Skeletal muscle tissue (tissue), 3 donors: ENCODE measurements at regions not wholly inside any gene's neighbourhood (a gene's known extent, or its start where the extent isn't known, plus 50 kb on each side); places are given as distances from the start of the nearest gene placed in this dataset.
"Not testable (repeated sequence)": the region's sequence is repeated elsewhere in the genome, so short reads cannot be mapped to it uniquely, and the experiment has no call there.

Experiments used
- H3K27ac ChIP-seq: one replicate; pipeline ENCODE4 v1.7.0; 2013; ENCODE audit warnings: mild to moderate bottlenecking, low read depth, low read length, inconsistent platforms
- H3K27me3 ChIP-seq, 3 donors: one replicate each; pipeline ENCODE4 v1.7.0; 2013; ENCODE audit warnings: low read length in 3 of 3; ENCODE audit not compliant: control insufficient read depth in 3 of 3, insufficient read depth in 3 of 3
- H3K36me3 ChIP-seq, 3 donors: one replicate each; pipeline ENCODE4 v1.7.0; 2013; ENCODE audit warnings: low read length in 3 of 3; ENCODE audit not compliant: control insufficient read depth in 3 of 3, insufficient read depth in 3 of 3
- H3K4me1 ChIP-seq, 3 donors: one replicate each; pipeline ENCODE4 v1.7.0; 2013; ENCODE audit warnings: low read length in 3 of 3, mild to moderate bottlenecking in 3 of 3; ENCODE audit not compliant: control insufficient read depth in 3 of 3, insufficient read depth in 3 of 3
- H3K4me3 ChIP-seq, 3 donors: one replicate each; pipeline ENCODE4 v1.7.0; 2013; ENCODE audit warnings: low read length in 3 of 3
- H3K9ac ChIP-seq, 3 donors: one replicate each; pipeline ENCODE4 v1.7.0; 2013; ENCODE audit warnings: low read length in 3 of 3, mild to moderate bottlenecking in 3 of 3, moderate library complexity in 2 of 3, low read depth in 1 of 3
- H3K9me3 ChIP-seq, 3 donors: one replicate each; pipeline ENCODE4 v1.7.0; 2013; ENCODE audit warnings: low read length in 3 of 3; ENCODE audit not compliant: control insufficient read depth in 3 of 3
- donor health status: Osteomylitis.

GRCh38 chr6:78363688-78364087 is 503.7 kb upstream of the IRAK1BP1 start:
- H3K27me3 ChIP-seq: no peaks in the 10 kb centered on the region
- H3K9me3 ChIP-seq: no peaks in the 10 kb centered on the region
- no peak overlapping the region for H3K4me3 ChIP-seq
- H3K27ac ChIP-seq: no peak overlapping the region
- H3K9ac ChIP-seq: no peak overlapping the region
- no peaks in the 10 kb centered on the region for H3K4me1 ChIP-seq
- no peaks in the 10 kb centered on the region for H3K36me3 ChIP-seq

DNA sequence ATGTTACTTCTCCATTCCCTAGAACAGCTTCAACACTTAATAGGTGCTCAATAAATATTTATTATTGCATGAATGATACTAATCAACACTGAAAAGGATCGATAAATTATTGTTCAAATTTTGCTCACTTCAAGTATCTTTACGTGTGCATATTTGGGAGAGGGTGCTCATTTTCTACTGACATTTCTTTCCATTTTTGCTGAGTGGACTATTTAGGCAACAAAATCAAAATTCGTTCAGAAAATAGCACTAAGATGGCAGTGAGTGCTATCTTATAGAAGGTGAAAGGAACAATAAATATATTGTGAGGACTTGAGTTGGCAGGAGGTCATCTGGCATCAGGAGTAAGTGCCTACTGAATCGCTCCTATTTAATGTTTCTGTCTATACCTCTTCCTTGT is 501.9 kb upstream of the IRAK1BP1 start:
- no peaks in the 10 kb centered on the region for H3K36me3 ChIP-seq

DNA sequence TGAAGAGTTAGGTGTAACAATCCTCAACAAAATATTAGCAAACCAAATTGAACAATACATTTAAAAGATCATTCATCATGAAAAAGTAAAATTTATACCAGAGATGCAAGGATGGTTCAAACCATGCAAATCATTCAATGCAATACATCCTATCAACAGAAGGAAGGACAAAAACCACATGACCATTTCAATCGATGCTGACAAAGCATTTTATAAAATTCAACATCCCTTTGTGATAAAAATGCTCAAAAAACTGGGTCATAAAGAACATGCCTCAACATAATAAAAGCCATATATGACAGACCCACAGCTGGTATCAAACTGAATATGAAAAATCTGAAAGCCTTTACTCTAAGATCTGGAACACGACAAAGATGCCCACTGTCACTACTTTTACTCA is 490.3 kb upstream of the IRAK1BP1 start:
- Histone ChIP-seq H3K27me3 (no peaks in the 10 kb centered on the region), H3K9ac (no peak overlapping the region), H3K4me1 (no peaks in the 10 kb centered on the region), H3K36me3 (no peaks in the 10 kb centered on the region), H3K27ac (no peak overlapping the region), H3K4me3 (no peak overlapping the region), H3K9me3 (peaks cover 0 to 4% (median 2%) of the 10 kb centered on the region in 3 donors)

More for the DNA sequence above, 501.9 kb upstream of the IRAK1BP1 start:
- no peaks in the 10 kb centered on the region for H3K9me3 ChIP-seq
- no peak overlapping the region for H3K27ac ChIP-seq
- no peak overlapping the region for H3K4me3 ChIP-seq
- H3K9ac ChIP-seq: no peak overlapping the region
- H3K4me1 ChIP-seq: no peaks in the 10 kb centered on the region
- no peaks in the 10 kb centered on the region for H3K27me3 ChIP-seq

DNA sequence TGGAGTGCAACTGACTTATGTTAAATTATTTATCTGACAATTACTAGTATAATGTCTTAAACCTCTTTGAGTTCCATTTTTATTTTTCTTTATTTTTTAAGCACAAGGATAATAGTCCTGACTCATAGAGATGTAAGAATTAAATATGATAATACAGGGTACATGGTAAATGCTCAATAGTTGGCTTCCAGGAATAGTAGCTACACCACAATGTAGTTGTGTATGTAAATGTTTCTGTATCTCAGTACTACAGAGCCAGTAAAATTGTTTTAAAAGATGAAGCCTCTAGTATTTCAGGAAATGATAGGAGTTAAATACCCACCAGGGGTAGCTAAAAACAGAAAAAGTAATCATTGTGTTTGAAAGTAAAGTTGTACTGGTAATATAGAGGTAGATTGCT is 487.4 kb upstream of the IRAK1BP1 start:
- Histone ChIP-seq H3K27ac (no peak overlapping the region), H3K4me1 (no peaks in the 10 kb centered on the region), H3K36me3 (no peaks in the 10 kb centered on the region), H3K4me3 (no peak overlapping the region), H3K9ac (no peak overlapping the region), H3K9me3 (no peaks in the 10 kb centered on the region), H3K27me3 (no peaks in the 10 kb centered on the region)

GRCh38 chr6:78380541-78380940 is 486.8 kb upstream of the IRAK1BP1 start:
- no peaks in the 10 kb centered on the region for H3K36me3 ChIP-seq
- no peaks in the 10 kb centered on the region for H3K4me1 ChIP-seq
- H3K9ac ChIP-seq: no peak overlapping the region
- no peaks in the 10 kb centered on the region for H3K27me3 ChIP-seq
- no peak overlapping the region for H3K27ac ChIP-seq
- no peak overlapping the region for H3K4me3 ChIP-seq
- no peaks in the 10 kb centered on the region for H3K9me3 ChIP-seq

DNA sequence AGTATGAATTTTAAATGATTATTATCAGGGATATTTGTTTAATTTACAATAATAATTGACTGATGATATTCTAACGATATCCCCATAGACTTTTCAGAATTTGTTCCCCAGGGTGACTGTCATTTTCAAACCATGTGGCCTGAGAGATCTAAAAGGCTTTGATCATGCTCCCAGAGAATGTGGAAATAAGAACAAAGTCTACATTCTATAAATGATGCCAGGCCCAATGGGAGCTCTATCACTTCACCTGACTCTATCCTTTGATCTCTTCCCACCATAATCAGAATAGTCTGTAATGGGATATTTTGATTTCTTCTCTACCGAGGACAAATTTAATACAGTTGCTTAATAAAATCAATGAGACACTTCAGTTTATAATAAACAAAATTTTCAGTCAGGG is 483.4 kb upstream of the IRAK1BP1 start:
- Histone ChIP-seq H3K9me3 (no peaks in the 10 kb centered on the region), H3K27ac (no peak overlapping the region), H3K9ac (no peak overlapping the region), H3K36me3 (no peaks in the 10 kb centered on the region), H3K4me1 (no peaks in the 10 kb centered on the region), H3K4me3 (no peak overlapping the region), H3K27me3 (no peaks in the 10 kb centered on the region)

- not testable (repeated sequence) for H3K27ac ChIP-seq, H3K4me3 ChIP-seq, H3K4me1 ChIP-seq, H3K9ac ChIP-seq, H3K36me3 ChIP-seq, H3K27me3 ChIP-seq, H3K9me3 ChIP-seq
Observed at GRCh38 chr6:78386854-78387253, 480.5 kb upstream of the IRAK1BP1 start.

DNA sequence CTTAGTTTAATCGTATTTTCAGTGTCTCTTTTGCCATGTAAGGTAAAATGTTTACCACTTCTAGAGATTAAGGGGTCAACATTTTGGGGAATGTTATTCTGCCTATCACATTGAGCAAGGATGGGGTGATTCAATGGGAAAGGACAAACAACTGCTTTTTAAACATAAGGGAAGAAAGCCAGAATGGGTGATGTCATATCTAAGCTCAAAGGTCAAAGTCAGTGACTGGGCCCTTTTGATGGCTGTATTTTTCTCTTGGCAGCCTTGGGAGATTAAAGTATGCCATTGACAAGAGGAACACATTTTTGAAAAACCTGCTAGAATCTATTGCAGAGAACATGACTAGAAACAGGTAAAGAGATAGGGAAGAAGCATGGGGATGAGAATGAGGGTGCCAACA is 477.3 kb upstream of the IRAK1BP1 start:
- H3K36me3 ChIP-seq: no peaks in the 10 kb centered on the region
- H3K9ac ChIP-seq: no peak overlapping the region
- no peak overlapping the region for H3K27ac ChIP-seq
- no peak overlapping the region for H3K4me3 ChIP-seq
- no peaks in the 10 kb centered on the region for H3K9me3 ChIP-seq
- H3K4me1 ChIP-seq: no peaks in the 10 kb centered on the region
- H3K27me3 ChIP-seq: no peaks in the 10 kb centered on the region

GRCh38 chr6:78397499-78397898 is 469.9 kb upstream of the IRAK1BP1 start:
- Histone ChIP-seq H3K36me3 (no peaks in the 10 kb centered on the region), H3K4me1 (no peaks in the 10 kb centered on the region), H3K27ac (no peak overlapping the region), H3K9me3 (no peaks in the 10 kb centered on the region), H3K4me3 (no peak overlapping the region), H3K27me3 (no peaks in the 10 kb centered on the region), H3K9ac (no peak overlapping the region)

- Histone ChIP-seq H3K36me3 (no peaks in the 10 kb centered on the region), H3K27me3 (no peaks in the 10 kb centered on the region), H3K9ac (no peak overlapping the region), H3K9me3 (no peaks in the 10 kb centered on the region), H3K27ac (no peak overlapping the region), H3K4me3 (no peak overlapping the region), H3K4me1 (no peaks in the 10 kb centered on the region)
Observed at GRCh38 chr6:78398292-78398691, 469.1 kb upstream of the IRAK1BP1 start.

GRCh38 chr6:78400076-78400475 is 467.3 kb upstream of the IRAK1BP1 start:
- no peak overlapping the region for H3K4me3 ChIP-seq
- H3K36me3 ChIP-seq: no peaks in the 10 kb centered on the region
- H3K27me3 ChIP-seq: no peaks in the 10 kb centered on the region
- no peaks in the 10 kb centered on the region for H3K9me3 ChIP-seq
- H3K9ac ChIP-seq: no peak overlapping the region
- no peak overlapping the region for H3K27ac ChIP-seq
- H3K4me1 ChIP-seq: no peaks in the 10 kb centered on the region
